ENCODE measurements at regions not wholly inside any gene's neighbourhood (a gene's known extent, or its start where the extent isn't known, plus 50 kb on each side); places are given as distances from the start of the nearest gene placed in this dataset.

DNA sequence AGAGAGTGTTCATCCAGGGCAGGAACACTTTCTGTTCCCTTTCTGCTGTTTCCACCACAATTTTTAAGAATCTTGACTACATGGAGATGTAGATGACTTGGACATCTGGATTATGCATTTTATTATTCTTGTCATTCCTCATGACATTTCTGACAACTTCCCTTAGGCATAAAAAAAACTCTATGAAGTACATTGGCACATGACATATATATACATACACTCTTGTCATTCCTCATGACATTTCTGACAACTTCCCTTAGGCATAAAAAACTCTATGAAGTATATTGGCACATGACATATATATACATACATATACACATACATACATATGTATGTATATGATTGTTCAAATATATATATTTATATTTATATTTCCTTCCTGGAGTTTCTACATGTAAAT, 531.5 kb downstream of the COL12A1 start:
- TF ChIP-seq POLR2A (IDR thresholded peaks at IDR 0.05) = no peak
- TF ChIP-seq, protein P1, sequence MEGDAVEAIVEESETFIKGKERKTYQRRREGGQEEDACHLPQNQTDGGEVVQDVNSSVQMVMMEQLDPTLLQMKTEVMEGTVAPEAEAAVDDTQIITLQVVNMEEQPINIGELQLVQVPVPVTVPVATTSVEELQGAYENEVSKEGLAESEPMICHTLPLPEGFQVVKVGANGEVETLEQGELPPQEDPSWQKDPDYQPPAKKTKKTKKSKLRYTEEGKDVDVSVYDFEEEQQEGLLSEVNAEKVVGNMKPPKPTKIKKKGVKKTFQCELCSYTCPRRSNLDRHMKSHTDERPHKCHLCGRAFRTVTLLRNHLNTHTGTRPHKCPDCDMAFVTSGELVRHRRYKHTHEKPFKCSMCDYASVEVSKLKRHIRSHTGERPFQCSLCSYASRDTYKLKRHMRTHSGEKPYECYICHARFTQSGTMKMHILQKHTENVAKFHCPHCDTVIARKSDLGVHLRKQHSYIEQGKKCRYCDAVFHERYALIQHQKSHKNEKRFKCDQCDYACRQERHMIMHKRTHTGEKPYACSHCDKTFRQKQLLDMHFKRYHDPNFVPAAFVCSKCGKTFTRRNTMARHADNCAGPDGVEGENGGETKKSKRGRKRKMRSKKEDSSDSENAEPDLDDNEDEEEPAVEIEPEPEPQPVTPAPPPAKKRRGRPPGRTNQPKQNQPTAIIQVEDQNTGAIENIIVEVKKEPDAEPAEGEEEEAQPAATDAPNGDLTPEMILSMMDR (IDR thresholded peaks at IDR 0.05) = no peak

Measured in vagina (tissue), 2 donors.